Kidney capillary endothelial cell (primary cell): ENCODE measurements at regions not wholly inside any gene's neighbourhood (a gene's known extent, or its start where the extent isn't known, plus 50 kb on each side); places are given as distances from the start of the nearest gene placed in this dataset.
"Not testable (repeated sequence)": the region's sequence is repeated elsewhere in the genome, so short reads cannot be mapped to it uniquely, and the experiment has no call there.

Source experiments
- DNase-seq: peaks from one replicate; pipeline ENCODE4 v3.0.0-alpha.2; 2018; ENCODE audit warnings: low spot score

DNA sequence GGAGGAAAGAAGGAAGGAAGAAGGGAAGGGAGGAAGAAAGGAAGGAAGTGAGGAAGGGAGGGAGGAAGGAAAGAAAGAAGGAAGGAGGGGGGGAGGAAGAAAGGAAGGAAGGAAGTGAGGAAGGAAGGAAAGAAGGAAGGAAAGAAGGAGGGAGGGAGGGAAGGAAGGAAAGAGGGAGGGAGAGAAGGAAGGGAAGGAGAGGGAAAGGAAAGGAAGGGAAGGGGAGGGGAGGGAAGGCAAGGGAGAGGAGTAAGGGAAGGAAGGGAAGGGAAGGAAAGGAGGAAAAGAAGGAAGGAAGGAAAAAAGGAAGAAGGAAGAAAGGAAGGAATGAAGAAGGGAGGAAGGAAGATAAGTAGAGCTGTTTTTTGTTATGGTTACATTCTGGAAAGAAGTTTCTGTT, 141.2 kb downstream of the LRRC3B start:
- no peak for DNase-seq

DNA sequence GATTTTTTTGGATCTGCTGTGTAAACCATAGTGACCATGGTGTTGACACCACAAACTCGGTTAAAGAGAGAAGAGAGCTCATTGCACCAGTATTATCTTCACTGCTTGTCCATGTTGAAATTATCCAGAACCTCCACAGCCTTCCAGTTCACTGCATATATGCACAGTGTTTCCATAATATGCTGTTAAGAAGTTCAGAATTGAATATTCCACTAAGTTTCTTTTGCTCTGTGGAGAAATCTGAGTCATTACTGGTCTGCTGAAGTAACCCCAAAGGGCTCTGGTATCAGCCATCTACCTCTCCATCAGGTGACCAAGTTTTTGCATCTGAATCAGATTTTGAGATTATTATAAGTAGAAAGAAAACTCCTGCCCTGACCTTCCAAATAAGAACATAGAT, 143.5 kb downstream of the LRRC3B start:
- no peak for DNase-seq

DNA sequence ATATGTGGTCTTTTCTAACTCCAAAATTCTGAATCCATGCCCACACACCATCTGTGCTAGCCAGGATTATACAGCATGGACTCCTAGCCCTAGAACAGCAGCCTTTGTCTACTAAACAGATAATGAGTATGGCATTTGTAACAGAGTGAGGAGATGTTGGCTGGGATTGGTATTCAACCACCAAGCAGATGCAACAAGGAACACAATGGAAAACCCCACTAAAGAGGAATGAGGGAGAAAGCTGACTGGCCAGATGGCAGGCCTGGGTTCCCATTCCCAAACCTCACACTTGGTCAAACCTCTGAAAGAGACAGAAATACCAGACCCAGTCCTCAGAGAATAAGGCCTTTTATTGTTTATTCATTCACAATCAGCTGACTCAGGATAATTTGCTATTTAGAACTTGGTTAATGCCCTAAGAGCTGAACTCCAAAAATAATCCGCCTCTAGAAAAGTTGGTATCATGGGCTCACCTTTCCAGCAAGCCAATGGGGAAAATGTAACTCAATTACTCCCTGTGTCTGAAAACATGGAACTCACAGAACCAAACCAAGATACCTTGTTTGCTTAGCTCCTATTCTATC, 145.6 kb downstream of the LRRC3B start:
- DNase-seq, result no peak

DNA sequence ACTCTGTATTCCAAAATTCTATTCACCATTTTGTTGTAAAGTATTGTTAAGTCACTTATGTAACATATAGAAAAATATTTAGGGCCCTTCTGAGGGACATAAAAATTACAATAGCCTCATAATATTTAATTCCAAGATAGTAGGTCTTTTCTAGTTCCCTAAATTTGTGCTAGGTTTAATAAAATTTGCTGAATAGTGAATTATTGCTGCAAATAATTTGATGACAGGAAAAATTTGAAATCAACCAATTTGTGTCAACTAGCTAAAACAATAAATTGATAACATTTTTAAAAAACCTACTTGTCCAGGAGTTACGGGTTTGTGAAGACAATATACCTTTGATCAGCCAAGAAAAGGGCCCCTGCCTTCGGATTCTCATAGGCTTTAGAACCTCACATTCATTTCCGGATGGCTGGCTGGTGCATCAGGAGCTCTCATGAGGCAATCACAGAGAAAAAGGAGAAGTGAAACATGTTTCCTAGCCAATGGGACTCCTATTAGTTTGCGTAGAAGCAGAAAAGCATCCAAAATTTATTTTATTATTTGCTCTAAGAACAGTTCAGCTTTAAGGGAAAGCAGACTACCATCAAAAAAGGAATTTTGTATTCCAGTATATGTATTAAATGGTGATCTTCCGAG, 177.2 kb downstream of the LRRC3B start:
- no peak for DNase-seq

DNA sequence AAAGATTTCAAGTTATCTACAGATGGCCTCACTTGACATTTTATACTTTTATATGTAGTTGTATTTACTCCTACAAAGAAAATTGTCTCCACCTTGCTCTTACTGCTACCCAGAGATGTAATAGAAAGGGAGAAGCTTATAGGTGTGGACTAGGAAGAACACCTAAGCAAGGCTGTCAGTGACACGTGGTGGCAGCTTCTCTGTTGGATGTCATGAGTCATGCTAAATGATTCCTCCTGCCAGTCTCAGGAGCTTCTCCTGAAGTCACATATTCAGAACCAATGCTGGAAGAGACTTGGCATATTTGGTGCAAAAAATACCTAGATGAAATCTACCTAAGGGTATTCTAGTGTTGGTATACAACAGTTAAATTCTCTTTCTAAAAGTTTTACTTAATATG, 184.7 kb downstream of the LRRC3B start:
- DNase-seq, result no peak

DNA sequence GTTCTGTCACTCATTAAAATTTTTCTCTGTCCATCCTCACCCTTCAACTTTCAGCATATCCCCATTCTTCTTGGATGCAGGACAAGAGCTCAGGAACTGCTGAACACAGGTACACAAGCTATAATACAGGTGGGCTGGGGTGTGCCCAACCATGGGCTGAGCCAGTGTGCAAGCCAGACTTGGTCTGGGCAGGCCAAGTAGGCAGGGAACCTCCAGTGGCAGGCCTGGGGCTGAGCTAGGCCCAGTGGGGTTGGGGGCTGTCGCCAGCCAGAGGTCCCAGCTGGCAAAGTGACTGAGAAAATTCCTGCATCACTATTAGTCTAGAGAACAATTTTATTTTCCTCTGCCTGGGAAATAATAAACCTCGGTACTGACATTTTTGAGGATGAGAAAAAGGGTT, 202.9 kb downstream of the LRRC3B start:
- no peak for DNase-seq

DNA sequence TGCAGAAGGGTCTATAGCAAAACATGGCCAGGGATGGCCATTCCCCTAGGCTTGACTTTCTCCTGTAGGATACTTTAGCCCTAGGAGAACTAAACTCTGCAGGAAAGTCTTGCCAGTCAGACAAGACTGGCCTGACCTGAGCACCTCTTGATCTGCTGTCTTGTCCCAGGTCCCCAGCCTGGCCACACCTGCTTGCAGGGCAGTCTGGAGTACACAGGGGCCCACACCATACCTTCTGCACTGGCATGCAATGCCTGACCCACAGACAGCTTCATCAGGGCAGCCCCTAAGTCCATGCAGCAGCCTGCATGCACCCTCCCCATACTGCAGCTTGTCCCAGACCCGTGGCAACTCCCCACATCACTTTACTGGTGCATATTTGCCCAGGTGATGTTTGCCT, 204.6 kb downstream of the LRRC3B start:
- no peak for DNase-seq

DNA sequence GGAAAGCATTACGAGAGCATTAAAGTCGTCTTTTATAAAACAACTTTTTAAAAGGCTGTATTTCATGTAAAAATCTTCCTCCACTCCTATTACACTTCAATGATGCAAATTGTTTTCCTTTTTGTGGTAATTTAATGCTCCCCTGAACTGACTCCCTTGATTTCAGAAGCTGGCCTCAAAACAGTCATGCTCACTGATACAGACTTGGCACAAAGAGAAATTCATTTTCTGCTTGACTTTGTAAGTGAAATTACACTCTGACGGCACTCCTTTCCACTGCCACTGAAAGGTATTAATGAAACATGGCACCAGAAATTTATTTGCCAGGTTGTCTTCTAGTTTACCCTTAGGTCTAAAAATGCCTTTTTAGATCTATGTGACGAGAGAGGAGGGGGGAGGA, 215.5 kb downstream of the LRRC3B start:
- no peak for DNase-seq

DNA sequence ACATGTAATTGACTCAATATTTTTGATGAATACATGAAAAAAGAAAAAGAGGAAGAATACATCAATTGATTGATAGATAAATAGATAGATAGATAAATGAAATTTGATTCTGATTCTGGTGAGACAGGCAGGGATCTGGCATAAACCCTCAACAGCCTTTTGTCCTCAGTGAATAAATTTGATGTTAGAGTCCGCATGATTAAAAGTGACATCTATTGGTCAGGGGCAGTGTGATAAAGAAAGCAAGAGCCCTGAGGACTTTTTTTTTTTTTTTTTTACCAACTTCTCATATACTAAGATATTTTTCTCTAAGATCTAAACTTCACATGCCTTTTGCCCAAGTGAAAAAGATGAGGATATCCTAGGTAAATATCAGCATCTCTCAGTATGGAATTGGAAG, 216.4 kb downstream of the LRRC3B start:
- DNase-seq, result no peak

DNA sequence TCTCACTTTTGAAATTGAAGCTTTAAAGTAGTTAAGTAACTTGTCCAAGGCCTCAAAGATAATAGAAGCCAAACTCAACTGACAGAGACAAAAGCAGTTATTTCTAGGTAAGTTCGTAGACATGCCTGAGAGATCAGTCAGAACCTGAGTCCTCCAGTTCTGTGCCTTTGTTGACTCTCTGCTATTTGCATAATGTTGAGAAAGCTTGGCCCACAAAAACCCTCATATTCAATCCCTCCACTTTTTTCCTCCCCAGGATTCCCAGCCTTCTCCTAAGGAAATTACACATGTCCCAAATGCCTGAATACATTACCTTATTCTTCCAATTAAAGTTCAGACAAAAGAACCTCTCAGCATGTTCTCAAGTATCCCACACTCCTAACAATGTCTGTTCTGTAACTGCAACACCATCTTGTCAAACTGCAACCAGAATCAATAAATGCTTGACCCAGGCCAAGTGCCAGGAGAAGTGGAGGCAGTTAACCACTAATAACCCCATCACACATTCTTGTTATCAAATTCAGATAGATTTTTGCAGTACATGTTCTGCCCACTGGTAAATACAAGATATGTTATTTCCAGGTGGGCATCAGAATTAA, 217.8 kb downstream of the LRRC3B start:
- DNase-seq, result no peak

DNA sequence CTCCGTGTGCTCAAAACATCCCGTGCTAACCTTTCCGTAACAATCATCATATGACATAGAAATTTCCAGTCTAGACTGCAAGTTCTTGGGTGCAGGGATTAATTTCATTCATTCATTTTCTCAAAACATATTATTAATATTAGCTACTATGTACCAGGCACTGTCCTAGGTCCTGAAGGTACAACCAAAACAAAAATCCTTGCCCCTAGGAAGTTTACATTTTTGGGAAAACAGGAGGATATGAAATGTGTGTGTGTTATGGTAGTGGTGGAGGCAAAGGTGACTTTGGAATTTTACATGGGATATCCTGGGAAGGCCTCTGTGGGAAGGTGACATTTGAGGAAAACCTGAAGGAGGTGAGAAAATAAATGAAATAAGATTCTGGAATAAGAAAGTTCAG, 222.6 kb downstream of the LRRC3B start:
- no peak for DNase-seq

DNA sequence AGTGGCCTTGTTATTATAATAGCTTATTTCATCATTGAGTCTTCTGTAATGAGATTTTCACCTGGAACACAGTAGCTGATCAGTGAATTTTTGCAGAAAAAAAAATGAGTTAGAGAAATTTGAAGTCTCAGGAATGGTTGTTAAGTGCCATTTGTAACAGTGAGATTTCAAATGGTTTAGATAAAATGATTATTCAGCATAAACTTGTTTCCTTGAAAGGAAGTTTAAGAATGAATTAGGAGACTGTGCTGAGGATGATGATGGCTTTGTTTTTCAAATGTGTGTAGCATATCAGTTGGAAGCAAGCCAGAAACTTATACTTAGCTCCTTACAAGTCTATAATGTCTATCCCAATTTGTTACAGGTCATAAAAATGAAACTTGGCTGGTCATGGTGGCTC, 225.1 kb downstream of the LRRC3B start:
- no peak for DNase-seq

DNA sequence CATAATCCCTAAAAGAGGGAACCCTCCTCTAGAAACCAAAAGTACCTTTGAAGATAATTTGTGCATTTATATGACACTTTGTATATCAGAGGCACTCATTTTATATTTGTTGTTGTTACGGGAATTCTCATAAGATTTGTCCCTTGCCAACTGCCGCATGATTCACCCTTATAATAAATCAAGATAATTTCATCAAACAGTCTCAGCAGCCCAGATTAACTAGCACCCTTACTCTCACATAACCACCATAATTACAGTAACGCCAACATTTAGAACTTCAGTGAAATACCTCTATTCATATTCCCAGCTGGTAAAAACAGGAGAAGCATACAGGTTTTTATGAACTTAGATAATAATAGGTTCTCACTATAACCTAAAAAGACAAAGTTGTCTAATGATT, 271.9 kb downstream of the LRRC3B start:
- no peak for DNase-seq

DNA sequence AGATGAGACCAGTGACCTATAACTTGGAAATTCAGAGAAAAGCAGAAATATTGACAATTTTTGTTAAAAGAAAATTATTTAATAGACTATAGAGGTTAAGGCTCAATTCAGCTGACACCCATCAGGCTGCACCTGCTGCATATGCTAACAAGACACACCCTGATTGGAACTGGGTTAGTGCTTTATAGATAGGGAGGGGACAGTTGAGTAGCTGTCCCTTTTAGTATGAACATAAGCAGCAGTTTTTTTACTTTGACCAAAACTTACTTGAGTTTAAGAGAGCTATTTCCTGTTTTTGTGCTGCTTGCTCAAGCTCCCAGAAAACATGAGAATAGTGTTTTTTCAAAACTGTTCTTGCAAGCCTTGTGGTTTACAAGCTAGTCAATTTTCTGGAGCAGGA, 292.6 kb downstream of the LRRC3B start:
- no peak for DNase-seq

DNA sequence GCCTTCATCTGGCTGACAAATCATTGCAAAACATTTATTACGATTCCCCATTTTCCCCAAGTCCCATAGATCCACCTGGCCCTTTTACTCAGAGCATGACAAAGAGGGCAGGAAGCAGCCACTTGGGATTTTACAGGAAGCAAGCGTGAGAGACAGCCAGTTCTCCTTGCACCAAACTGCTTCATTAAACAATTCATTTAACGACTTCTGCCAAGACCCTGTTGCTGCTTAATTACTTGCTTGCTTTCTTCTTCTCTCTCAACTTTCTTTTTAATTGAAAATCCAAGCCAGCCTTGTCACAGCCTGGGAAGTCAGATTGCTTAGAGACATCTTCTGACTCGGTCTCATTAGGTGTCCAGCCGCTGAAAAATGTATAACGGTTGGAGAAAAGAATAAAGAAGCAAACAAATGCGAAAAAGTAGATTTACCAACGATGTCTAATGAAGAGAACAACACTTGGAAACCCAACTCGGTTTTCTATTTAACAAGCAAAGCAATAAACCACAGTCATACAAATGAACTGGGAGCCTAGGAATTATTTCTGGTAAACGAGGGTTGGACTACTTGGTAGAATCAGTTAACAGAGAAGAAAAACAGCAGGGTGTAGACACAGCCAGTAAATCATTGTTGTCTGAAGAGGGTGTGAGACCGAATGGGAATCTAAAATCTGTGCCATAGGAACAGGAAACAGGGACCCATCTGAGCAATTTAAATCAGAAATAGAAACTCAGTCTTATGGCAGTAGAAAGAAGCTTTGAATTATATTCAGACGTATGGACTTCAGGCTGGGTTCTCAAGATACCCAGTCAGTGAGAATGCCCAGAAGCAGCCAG, 298.3 kb downstream of the LRRC3B start:
- DNase-seq, result no peak

DNA sequence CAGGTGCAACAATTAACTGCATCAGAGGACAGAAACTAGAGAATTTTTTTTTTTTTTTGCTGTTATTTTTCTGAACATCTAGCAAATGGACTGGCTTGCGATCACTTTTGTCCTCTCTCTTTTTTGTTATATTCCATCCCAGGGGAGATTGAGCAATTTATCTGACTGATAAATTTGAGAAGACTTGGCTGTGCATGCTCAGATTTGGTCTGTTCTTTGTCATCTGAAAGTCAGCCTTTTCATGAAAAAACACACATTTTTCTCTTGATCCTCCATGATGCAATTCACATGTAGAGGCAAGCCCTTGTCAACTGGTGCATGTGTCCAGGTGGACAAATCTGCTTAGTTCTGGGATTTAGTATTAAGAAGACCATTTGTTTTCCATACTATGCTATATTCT, 309.3 kb downstream of the LRRC3B start:
- no peak for DNase-seq

DNA sequence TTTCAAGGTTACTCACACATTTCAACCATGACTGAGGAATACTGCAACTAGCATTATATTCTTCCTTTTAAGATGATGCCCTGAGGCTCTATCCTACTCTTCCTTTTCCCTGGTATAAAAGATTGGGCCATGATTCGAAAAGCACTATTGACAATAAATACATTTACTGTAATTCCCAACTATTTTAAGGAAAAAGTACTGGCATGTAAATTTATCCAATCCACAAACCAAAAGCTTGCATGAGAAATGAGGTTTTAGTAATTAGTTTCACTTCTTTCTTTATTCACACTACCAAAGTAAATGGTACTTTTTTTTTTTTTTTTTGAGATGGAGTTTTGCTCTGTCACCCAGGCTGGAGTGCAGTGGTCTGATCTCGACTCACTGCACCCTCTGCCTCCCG, 310.2 kb downstream of the LRRC3B start:
- DNase-seq, result no peak

DNA sequence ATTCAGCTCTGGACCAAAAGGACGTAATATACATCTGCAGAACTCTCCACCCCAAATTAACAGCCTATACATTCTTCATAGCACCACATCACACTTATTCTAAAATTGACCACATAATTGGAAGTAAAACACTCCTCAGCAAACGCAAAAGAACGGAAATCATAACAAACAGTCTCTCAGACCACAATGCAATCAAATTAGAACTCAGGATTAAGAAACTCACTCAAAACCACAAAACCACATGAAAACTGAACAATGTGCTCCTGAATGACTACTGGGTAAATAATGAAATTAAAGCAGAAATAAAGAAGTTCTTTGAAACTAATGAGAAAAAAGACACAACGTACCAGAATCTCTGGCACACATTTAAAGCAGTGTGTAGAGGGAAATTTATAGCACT, 322.9 kb downstream of the LRRC3B start:
- DNase-seq, result not testable (repeated sequence)

DNA sequence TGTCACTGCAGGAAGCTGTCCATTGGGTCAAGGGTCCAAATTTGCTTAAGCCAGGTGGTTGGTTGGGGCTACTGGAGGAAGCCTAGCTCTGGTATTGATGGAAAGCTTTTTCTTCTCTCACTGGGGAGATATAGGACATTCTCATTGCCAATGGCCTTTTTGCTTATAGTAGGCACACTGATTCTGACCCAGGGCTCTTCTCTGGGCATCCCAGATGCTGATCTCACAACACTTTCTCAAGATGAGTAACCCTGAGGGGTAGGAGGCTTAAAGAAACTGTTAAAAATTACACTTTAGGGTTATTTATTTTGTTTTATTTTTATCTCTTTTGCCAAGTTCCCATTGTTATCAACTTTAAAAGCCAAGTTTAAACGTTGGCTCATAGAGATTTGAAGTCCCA, 337.8 kb downstream of the LRRC3B start:
- DNase-seq, result no peak

DNA sequence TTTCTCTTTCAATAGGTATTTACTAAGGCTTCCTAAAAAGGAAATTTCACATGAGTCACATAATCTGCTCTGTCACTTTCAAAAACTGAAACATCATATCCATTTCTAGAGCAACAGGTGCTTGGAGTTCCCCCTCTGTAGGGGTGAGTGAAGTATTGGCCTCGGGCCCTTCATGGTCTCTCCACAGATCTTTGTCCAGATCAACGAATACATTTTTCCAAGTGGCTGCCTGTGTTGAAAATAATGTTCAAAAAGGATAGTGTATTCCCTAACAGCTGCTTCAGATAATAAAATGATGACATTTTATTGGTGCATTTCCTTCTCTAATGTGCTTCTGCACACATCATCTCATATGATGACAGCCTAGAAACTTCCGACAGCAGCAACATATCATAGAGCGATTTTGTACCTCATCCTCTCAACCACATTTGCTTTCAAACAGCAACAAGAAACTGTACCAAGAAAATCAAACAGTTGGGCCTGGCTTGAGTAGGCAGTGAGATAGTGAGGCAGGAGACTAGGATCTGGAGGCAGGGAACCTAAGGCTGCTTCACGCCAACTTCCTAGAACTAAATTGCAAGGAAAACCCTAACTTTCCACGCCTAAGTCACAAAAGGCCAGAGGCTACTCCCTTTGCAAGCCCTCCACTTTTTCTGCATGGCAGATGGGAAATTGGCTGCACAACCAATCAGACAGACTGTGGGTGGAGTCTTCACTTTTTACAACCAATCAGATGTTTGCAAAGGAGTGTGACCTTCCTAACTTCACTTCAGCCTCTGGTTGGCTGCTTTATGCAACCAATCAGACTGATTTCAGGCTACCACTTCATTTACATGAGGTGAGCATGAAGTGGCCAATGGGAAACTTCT, 340.2 kb downstream of the LRRC3B start:
- DNase-seq, result no peak

DNA sequence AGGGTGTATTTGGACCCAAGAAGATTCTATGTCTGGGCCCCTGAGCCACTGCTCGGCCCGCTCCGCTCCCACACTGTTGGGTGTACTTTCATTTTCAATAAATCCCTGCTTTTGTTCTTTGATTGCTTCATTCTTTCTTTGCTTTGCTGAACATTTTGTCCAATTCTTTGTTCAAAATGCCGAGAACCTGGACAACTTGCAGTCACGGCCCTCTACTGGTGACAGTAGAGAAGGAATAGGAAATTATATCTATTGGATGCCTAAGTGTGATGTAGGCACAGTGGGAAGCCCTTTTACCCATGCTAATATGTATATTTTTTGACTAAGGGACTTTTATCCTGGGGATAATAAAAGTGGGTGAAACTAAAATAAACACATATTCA, 340.8 kb downstream of the LRRC3B start:
- no peak for DNase-seq

DNA sequence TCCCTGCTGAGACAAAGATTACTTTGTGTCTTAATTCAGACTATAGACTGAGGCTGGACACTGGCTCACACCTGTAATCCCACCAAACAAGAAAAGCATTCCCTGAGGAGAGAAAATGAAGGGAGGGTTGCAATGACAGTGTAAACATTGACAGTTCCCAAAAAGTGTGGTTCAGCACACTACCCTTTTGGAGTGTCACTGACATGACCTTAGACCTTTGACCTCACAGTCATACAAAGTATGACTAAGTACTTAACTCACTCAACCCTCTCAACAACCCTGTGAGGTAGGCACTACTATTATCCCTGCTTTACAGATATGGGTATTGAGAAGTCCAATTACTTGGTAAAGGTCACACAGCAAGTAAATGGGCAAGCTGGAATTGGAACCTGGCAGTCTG, 341.7 kb downstream of the LRRC3B start:
- DNase-seq, result no peak
